DND-41 (cell line): ENCODE measurements at regions not wholly inside any gene's neighbourhood (a gene's known extent, or its start where the extent isn't known, plus 50 kb on each side); places are given as distances from the start of the nearest gene placed in this dataset.

Experiments used
- ATAC-seq: fragments of 200-7000 bp; cut with Tn5 transposase; 3 replicates; pipeline ENCODE4 v1.9.1; 2021; ENCODE audit warnings: low read depth; ENCODE audit not compliant: insufficient read depth
- DNase-seq: peaks from one replicate; pipeline ENCODE4 v3.0.0-alpha.2; 2020
- H2AFZ ChIP-seq: 2 replicates; pipeline ENCODE4 v1.6.0; 2012; ENCODE audit warnings: low read depth, low read length
- H3K27ac ChIP-seq: 2 replicates; pipeline ENCODE4 v1.5.1; 2012; ENCODE audit warnings: low read length, inconsistent platforms
- H3K27me3 ChIP-seq: fragments of 200-600 bp; sonication (generic); 2 replicates; pipeline ENCODE4 v1.6.0; 2012; ENCODE audit warnings: low read length, mild to moderate bottlenecking, inconsistent platforms; ENCODE audit not compliant: insufficient read depth, poor library complexity
- H3K36me3 ChIP-seq: 2 replicates; pipeline ENCODE4 v1.5.1; 2012; ENCODE audit warnings: low read length, inconsistent platforms; ENCODE audit not compliant: insufficient read depth
- H3K4me1 ChIP-seq: 2 replicates; pipeline ENCODE4 v1.5.1; 2012; ENCODE audit warnings: mild to moderate bottlenecking, low read length; ENCODE audit not compliant: insufficient read depth
- H3K4me2 ChIP-seq: 2 replicates; pipeline ENCODE4 v1.6.0; 2012; ENCODE audit warnings: mild to moderate bottlenecking, moderate library complexity, low read length, inconsistent platforms; ENCODE audit not compliant: insufficient read depth
- H3K4me3 ChIP-seq, 2 experiments: fragments of 200-600 bp in 1 of 2; shearing (Covaris generic) in 1 of 2; 2 replicates each; pipeline ENCODE4 v1.5.1; 2012 to 2016; ENCODE audit warnings: inconsistent platforms in 2 of 2, low read length in 2 of 2, mild to moderate bottlenecking in 2 of 2, low read depth in 1 of 2, moderate library complexity in 1 of 2
- H3K79me2 ChIP-seq: 2 replicates; pipeline ENCODE4 v1.6.0; 2012; ENCODE audit warnings: low read length, inconsistent platforms; ENCODE audit not compliant: insufficient read depth
- H3K9ac ChIP-seq: 2 replicates; pipeline ENCODE4 v1.6.0; 2012; ENCODE audit warnings: low read depth, mild to moderate bottlenecking, inconsistent platforms, low read length, moderate library complexity
- H3K9me3 ChIP-seq: 2 replicates; pipeline ENCODE4 v1.5.1; 2012; ENCODE audit warnings: low read length, moderate library complexity, mild to moderate bottlenecking, inconsistent platforms; ENCODE audit not compliant: insufficient read depth, severe bottlenecking
- H4K20me1 ChIP-seq: 2 replicates; pipeline ENCODE4 v1.6.0; 2012; ENCODE audit warnings: low read length; ENCODE audit not compliant: insufficient read depth
- CTCF ChIP-seq: IDR thresholded peaks from 2 replicates; pipeline ENCODE4 v1.5.1; 2012; ENCODE audit warnings: borderline replicate concordance, low read length, moderate library complexity, mild to moderate bottlenecking; ENCODE audit not compliant: poor library complexity, severe bottlenecking; ENCODE audit errors: extremely low read depth
- EZH2 ChIP-seq: IDR thresholded peaks from 3 replicates; pipeline ENCODE4 v1.6.1; 2012; ENCODE audit warnings: borderline replicate concordance, low read depth, mild to moderate bottlenecking, moderate library complexity, low read length, inconsistent platforms; ENCODE audit not compliant: severe bottlenecking

- TF ChIP-seq CTCF (no peak), EZH2 (no peak)
- Histone ChIP-seq H3K79me2 (no peaks in the 10 kb centered on the region), H3K9me3 (no peaks in the 10 kb centered on the region), H3K36me3 (no peaks in the 10 kb centered on the region), H3K4me2 (no peak overlapping the region), H3K27ac (no peak overlapping the region), H3K4me1 (no peaks in the 10 kb centered on the region), H4K20me1 (no peaks in the 10 kb centered on the region), H3K27me3 (no peaks in the 10 kb centered on the region), H2AFZ (no peak overlapping the region), H3K4me3 (no peak overlapping the region), H3K9ac (no peak overlapping the region)
- DNase-seq = no peak
- no peak for ATAC-seq
These were observed 1597.1 kb upstream of the GOT2 start for GRCh38 chr16:60331168-60331567.

- H3K9me3 ChIP-seq = no peaks in the 10 kb centered on the region
- no peaks in the 10 kb centered on the region for H3K36me3 ChIP-seq
- H3K4me2 ChIP-seq = no peak overlapping the region
- H3K27ac ChIP-seq = no peak overlapping the region
- H3K27me3 ChIP-seq = no peaks in the 10 kb centered on the region
- TF ChIP-seq CTCF (no peak), EZH2 (no peak)
- DNase-seq (no peak), ATAC-seq (no peak)
- no peaks in the 10 kb centered on the region for H3K4me1 ChIP-seq
- H3K9ac ChIP-seq = no peak overlapping the region
- no peak overlapping the region for H2AFZ ChIP-seq
- no peak overlapping the region for H3K4me3 ChIP-seq
- H4K20me1 ChIP-seq = no peaks in the 10 kb centered on the region
- no peaks in the 10 kb centered on the region for H3K79me2 ChIP-seq
These were observed 1595.0 kb upstream of the GOT2 start for GRCh38 chr16:60329108-60329507.

GRCh38 chr16:60328152-60328551 lies 1594.0 kb upstream of the GOT2 start:
- Histone ChIP-seq H3K9me3 (no peaks in the 10 kb centered on the region), H3K9ac (no peak overlapping the region), H3K27me3 (no peaks in the 10 kb centered on the region), H3K4me3 (no peak overlapping the region), H2AFZ (no peak overlapping the region), H3K4me2 (no peak overlapping the region), H3K27ac (no peak overlapping the region), H4K20me1 (no peaks in the 10 kb centered on the region), H3K79me2 (no peaks in the 10 kb centered on the region), H3K4me1 (no peaks in the 10 kb centered on the region), H3K36me3 (no peaks in the 10 kb centered on the region)
- TF ChIP-seq EZH2 (no peak), CTCF (no peak)
- ATAC-seq (no peak), DNase-seq (no peak)

- H3K27me3 ChIP-seq = no peaks in the 10 kb centered on the region
- TF ChIP-seq CTCF (no peak), EZH2 (no peak)
- no peak overlapping the region for H3K27ac ChIP-seq
- DNase-seq (no peak), ATAC-seq (no peak)
- no peak overlapping the region for H2AFZ ChIP-seq
- H4K20me1 ChIP-seq = no peaks in the 10 kb centered on the region
- H3K36me3 ChIP-seq = no peaks in the 10 kb centered on the region
- H3K9me3 ChIP-seq = no peaks in the 10 kb centered on the region
- no peak overlapping the region for H3K9ac ChIP-seq
- no peaks in the 10 kb centered on the region for H3K79me2 ChIP-seq
- no peak overlapping the region for H3K4me2 ChIP-seq
- H3K4me1 ChIP-seq = no peaks in the 10 kb centered on the region
- H3K4me3 ChIP-seq = no peak overlapping the region
These were observed 1584.4 kb upstream of the GOT2 start for GRCh38 chr16:60318486-60318885.
